GM21367 (cell line): ENCODE measurements at regions not wholly inside any gene's neighbourhood (a gene's known extent, or its start where the extent isn't known, plus 50 kb on each side); places are given as distances from the start of the nearest gene placed in this dataset.

ENCODE experiments used
- ATAC-seq: cut with Tn5 transposase; IDR thresholded peaks from one replicate; pipeline ENCODE4 v1.9.1; 2021; ENCODE audit not compliant: unreplicated experiment

GRCh38 chr5:101937041-101937440, 359.0 kb downstream of the SLCO4C1 start:
- no peak for ATAC-seq

- ATAC-seq = no peak
Measured at GRCh38 chr5:101935086-101935485, 361.0 kb downstream of the SLCO4C1 start.

- ATAC-seq = no peak
Measured at GRCh38 chr5:101932599-101932998, 363.5 kb downstream of the SLCO4C1 start.

GRCh38 chr5:101929628-101930027, 366.5 kb downstream of the SLCO4C1 start:
- ATAC-seq = no peak

- ATAC-seq = no peak
Measured at GRCh38 chr5:101917166-101917565, 378.9 kb downstream of the SLCO4C1 start.

GRCh38 chr5:101915554-101915953, 380.5 kb downstream of the SLCO4C1 start:
- no peak for ATAC-seq

- ATAC-seq = no peak
Measured at GRCh38 chr5:101904736-101905135, 391.3 kb downstream of the SLCO4C1 start.

GRCh38 chr5:101897914-101898313, 398.2 kb downstream of the SLCO4C1 start:
- ATAC-seq = no peak

- no peak for ATAC-seq
Measured at GRCh38 chr5:101894985-101895384, 401.1 kb downstream of the SLCO4C1 start.

- ATAC-seq = no peak
Measured at GRCh38 chr5:101878190-101878589, 417.9 kb downstream of the SLCO4C1 start.

- no peak for ATAC-seq
Measured at GRCh38 chr5:101877451-101877850, 418.6 kb downstream of the SLCO4C1 start.

GRCh38 chr5:101866473-101866872, 429.6 kb downstream of the SLCO4C1 start:
- ATAC-seq = no peak

GRCh38 chr5:101860563-101860962, 435.5 kb downstream of the SLCO4C1 start:
- ATAC-seq = no peak

GRCh38 chr5:101860145-101860544, 435.9 kb downstream of the SLCO4C1 start:
- no peak for ATAC-seq

GRCh38 chr5:101846496-101846895, 449.6 kb downstream of the SLCO4C1 start:
- no peak for ATAC-seq

GRCh38 chr5:101843055-101843454, 453.0 kb downstream of the SLCO4C1 start:
- ATAC-seq = no peak

- ATAC-seq = no peak
Measured at GRCh38 chr5:101838435-101838834, 457.6 kb downstream of the SLCO4C1 start.

- no peak for ATAC-seq
Measured at GRCh38 chr5:101829255-101829654, 466.8 kb downstream of the SLCO4C1 start.

GRCh38 chr5:101811466-101811865, 484.6 kb downstream of the SLCO4C1 start:
- no peak for ATAC-seq

- ATAC-seq = no peak
Measured at GRCh38 chr5:101806410-101806809, 489.7 kb downstream of the SLCO4C1 start.

- no peak for ATAC-seq
Measured at GRCh38 chr5:101796427-101796826, 499.7 kb downstream of the SLCO4C1 start.

GRCh38 chr5:101788797-101789196, 507.3 kb downstream of the SLCO4C1 start:
- ATAC-seq = no peak

- ATAC-seq = no peak
Measured at GRCh38 chr5:101785090-101785489, 511.0 kb downstream of the SLCO4C1 start.
